ENCODE measurements at regions not wholly inside any gene's neighbourhood (a gene's known extent, or its start where the extent isn't known, plus 50 kb on each side); places are given as distances from the start of the nearest gene placed in this dataset.

DNA sequence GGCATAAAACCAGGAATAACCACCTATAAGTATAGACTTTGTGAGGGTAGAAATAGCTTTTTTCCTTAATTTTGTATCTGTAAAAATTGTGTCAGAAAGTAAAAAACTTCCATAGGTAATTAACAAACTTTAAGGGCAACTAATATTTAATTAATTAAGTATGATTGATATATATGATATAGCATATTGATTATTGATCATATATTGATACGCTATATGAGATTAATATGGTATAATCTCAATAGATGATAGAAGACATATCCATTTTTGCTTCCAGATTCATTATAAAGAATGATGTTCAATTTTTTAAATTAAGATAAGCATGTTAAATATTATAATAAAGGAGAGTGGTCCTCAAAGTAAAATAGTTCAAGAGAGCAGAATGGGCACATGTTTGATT, 99.3 kb upstream of the VAV3 start:
- no peak for TF ChIP-seq CTCF (IDR thresholded peaks at IDR 0.05; ENCODE audit: extremely low read depth, insufficient read depth, missing control alignments)
- in situ Hi-C loops (cut with MboI; ENCODE audit: low pct_unique_long_range_greater_than_20kb, low sequenced_read_pairs, unreplicated experiment), result no loop called here
- DNase-seq (ENCODE audit: low spot score), result no peak

DNA sequence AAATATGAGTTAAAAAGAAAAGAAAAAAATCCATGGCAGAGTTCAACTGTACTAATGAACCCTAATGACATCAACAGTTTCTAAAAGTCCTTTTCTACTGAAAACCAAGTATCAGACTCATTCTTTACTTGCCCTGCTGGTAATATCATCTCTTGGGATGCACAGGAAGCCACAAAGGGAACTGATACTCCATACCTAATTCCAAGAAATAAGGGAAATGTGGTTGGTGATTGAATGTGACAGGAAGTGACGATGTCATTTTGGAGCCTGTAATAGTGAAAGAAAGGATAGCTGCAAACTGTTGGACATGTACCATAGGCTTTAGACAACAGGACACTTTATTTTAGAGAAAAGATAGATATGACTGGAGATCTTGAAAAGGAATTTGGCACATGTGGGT, 98.7 kb upstream of the VAV3 start:
- DNase-seq (ENCODE audit: low spot score), result no peak
- TF ChIP-seq CTCF (IDR thresholded peaks at IDR 0.05; ENCODE audit: extremely low read depth, insufficient read depth, missing control alignments), result no peak
- in situ Hi-C loops (cut with MboI; ENCODE audit: low pct_unique_long_range_greater_than_20kb, low sequenced_read_pairs, unreplicated experiment), result no loop called here

DNA sequence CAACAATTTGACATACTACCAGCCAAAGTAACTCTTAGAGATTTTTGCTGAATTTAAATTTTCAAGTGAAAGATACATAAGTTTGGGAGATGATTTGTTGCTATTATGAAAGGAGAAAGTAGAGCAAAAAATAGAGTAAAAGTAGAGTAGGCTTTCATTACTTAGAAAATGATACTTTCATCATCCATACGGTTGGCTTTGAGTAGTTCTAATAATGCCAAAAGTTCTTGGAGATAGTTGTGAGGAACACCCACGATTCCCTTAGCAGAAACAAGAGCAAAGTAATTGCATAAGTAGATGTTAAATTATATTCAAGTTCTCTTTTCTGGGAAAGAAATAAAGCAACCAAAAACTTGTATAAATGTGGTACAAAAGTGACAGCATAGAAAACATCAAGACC, 95.0 kb upstream of the VAV3 start:
- in situ Hi-C loops (cut with MboI; ENCODE audit: low pct_unique_long_range_greater_than_20kb, low sequenced_read_pairs, unreplicated experiment), result no loop called here
- no peak for DNase-seq (ENCODE audit: low spot score)
- TF ChIP-seq CTCF (IDR thresholded peaks at IDR 0.05; ENCODE audit: extremely low read depth, insufficient read depth, missing control alignments), result no peak

- in situ Hi-C loops (cut with MboI; ENCODE audit: low pct_unique_long_range_greater_than_20kb, low sequenced_read_pairs, unreplicated experiment), result no loop called here
- no peak for TF ChIP-seq CTCF (IDR thresholded peaks at IDR 0.05; ENCODE audit: extremely low read depth, insufficient read depth, missing control alignments)
- DNase-seq (ENCODE audit: low spot score), result no peak
Measured at GRCh38 chr1:108057541-108057940, 92.6 kb upstream of the VAV3 start.

DNA sequence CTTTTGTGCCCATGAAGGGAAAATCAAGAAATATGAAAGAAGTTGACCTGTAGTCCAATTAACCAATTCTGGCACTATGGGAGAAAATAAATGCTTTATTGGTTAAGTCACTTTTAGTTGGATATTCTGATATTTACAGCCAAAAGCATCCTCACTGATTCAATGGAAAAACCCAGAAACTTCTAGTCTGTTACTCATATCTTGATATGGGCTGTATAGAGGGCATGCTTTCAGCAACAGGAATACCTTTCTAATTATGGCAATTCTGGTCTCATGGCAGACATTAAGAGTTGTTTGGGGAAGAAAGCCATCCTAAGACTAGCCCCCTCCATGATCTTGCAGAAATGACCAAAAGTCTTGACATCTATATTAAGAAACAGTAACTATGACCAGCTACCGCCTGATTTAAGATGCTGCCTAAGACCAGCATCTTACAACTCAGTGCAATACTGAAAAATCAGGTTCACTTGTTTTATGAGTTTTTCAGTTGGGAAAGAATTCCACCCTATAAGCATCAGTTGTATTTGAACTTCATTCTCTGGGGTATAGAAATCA, 91.5 kb upstream of the VAV3 start:
- in situ Hi-C loops (cut with MboI; ENCODE audit: low pct_unique_long_range_greater_than_20kb, low sequenced_read_pairs, unreplicated experiment), result no loop called here
- DNase-seq (ENCODE audit: low spot score), result no peak
- no peak for TF ChIP-seq CTCF (IDR thresholded peaks at IDR 0.05; ENCODE audit: extremely low read depth, insufficient read depth, missing control alignments)

- in situ Hi-C loops (cut with MboI; ENCODE audit: low pct_unique_long_range_greater_than_20kb, low sequenced_read_pairs, unreplicated experiment), result no loop called here
- no peak for TF ChIP-seq CTCF (IDR thresholded peaks at IDR 0.05; ENCODE audit: extremely low read depth, insufficient read depth, missing control alignments)
- no peak for DNase-seq (ENCODE audit: low spot score)
Measured at GRCh38 chr1:108055387-108055786, 90.4 kb upstream of the VAV3 start.

DNA sequence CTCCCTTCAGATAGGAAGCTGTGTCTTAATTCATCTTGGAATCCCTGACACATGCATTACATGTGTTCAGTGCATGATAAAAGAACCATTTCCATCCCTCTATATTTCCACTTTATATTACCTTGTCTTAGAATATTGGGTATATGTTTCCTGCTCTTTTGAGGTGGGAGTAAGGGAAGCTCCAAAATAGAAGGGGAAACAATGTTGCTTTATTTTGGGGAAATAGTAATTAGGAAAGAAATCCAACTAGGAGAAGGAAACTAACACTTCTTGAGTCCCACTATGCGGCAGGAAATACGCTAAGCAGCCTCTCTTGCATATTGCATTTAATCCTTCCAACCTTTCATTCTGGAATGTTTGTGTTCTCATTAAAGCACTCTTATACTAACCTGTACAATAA, 89.4 kb upstream of the VAV3 start:
- DNase-seq (ENCODE audit: low spot score), result no peak
- in situ Hi-C loops (cut with MboI; ENCODE audit: low pct_unique_long_range_greater_than_20kb, low sequenced_read_pairs, unreplicated experiment), result no loop called here
- no peak for TF ChIP-seq CTCF (IDR thresholded peaks at IDR 0.05; ENCODE audit: extremely low read depth, insufficient read depth, missing control alignments)

Measured in GM13977 (cell line).